ENCODE measurements at regions not wholly inside any gene's neighbourhood (a gene's known extent, or its start where the extent isn't known, plus 50 kb on each side); places are given as distances from the start of the nearest gene placed in this dataset.
A peak's percentile ranks its signal among the peaks of the same experiment; 100 is the strongest.

GRCh38 chr18:77376043-77376732, 126.5 kb downstream of the GALR1 start:
- TF ChIP-seq EZH2 (IDR thresholded peaks at IDR 0.05; ENCODE audit: low read length, missing control alignments) (no peak), CTCF (conservative IDR thresholded peaks at IDR 0.05 in 1 of 2, IDR thresholded peaks at IDR 0.05 in 1 of 2; ENCODE audit: low read depth in 1 of 2, low read length in 2 of 2) (no peak)
- no peak overlapping the region for H3K4me3 ChIP-seq (replicated peaks in 1 of 4; ENCODE audit: control extremely low read depth in 1 of 4, insufficient read depth in 1 of 4, low read depth in 3 of 4, low read length in 4 of 4)
- no peaks in the 10 kb centered on the region for H3K9me3 ChIP-seq (ENCODE audit: control insufficient read depth, insufficient read depth, low read depth, low read length)
- no peak overlapping the region for H3K9ac ChIP-seq (ENCODE audit: insufficient read depth, low read length)
- DNase-seq (ENCODE audit: low read depth in 2 of 2), result peak in 1 of 2 donors; percentile 8
- no peaks in the 10 kb centered on the region for H3K27me3 ChIP-seq (ENCODE audit: control insufficient read depth, insufficient read depth, low read length)
- H4K20me1 ChIP-seq (ENCODE audit: control insufficient read depth, extremely low read depth, insufficient read depth, low read length), result no peaks in the 10 kb centered on the region
- no peaks in the 10 kb centered on the region for H3K36me3 ChIP-seq (ENCODE audit: control insufficient read depth, insufficient read depth, low read length)
- H3K4me2 ChIP-seq (ENCODE audit: extremely low read depth, insufficient read depth, low read length), result no peak overlapping the region
- H3K27ac ChIP-seq (ENCODE audit: insufficient read depth, low read length), result no peak overlapping the region
- H3K4me1 ChIP-seq (ENCODE audit: control insufficient read depth, extremely low read depth, insufficient read depth, low read length), result no peaks in the 10 kb centered on the region
- no peak overlapping the region for H2AFZ ChIP-seq (ENCODE audit: low read length)
- H3K79me2 ChIP-seq (ENCODE audit: control insufficient read depth, insufficient read depth, low read length), result no peaks in the 10 kb centered on the region

- H3K4me3 ChIP-seq (replicated peaks in 1 of 4; ENCODE audit: control extremely low read depth in 1 of 4, insufficient read depth in 1 of 4, low read depth in 3 of 4, low read length in 4 of 4), result no peak overlapping the region
- H3K9ac ChIP-seq (ENCODE audit: insufficient read depth, low read length), result no peak overlapping the region
- no peak overlapping the region for H3K27ac ChIP-seq (ENCODE audit: insufficient read depth, low read length)
- no peaks in the 10 kb centered on the region for H3K9me3 ChIP-seq (ENCODE audit: control insufficient read depth, insufficient read depth, low read depth, low read length)
- no peaks in the 10 kb centered on the region for H3K27me3 ChIP-seq (ENCODE audit: control insufficient read depth, insufficient read depth, low read length)
- no peaks in the 10 kb centered on the region for H3K79me2 ChIP-seq (ENCODE audit: control insufficient read depth, insufficient read depth, low read length)
- no peaks in the 10 kb centered on the region for H4K20me1 ChIP-seq (ENCODE audit: control insufficient read depth, extremely low read depth, insufficient read depth, low read length)
- H2AFZ ChIP-seq (ENCODE audit: low read length), result no peak overlapping the region
- TF ChIP-seq EZH2 (IDR thresholded peaks at IDR 0.05; ENCODE audit: low read length, missing control alignments) (no peak), CTCF (conservative IDR thresholded peaks at IDR 0.05 in 1 of 2, IDR thresholded peaks at IDR 0.05 in 1 of 2; ENCODE audit: low read depth in 1 of 2, low read length in 2 of 2) (no peak)
- no peak overlapping the region for H3K4me2 ChIP-seq (ENCODE audit: extremely low read depth, insufficient read depth, low read length)
- no peaks in the 10 kb centered on the region for H3K4me1 ChIP-seq (ENCODE audit: control insufficient read depth, extremely low read depth, insufficient read depth, low read length)
- no peak for DNase-seq (ENCODE audit: low read depth in 2 of 2)
- no peaks in the 10 kb centered on the region for H3K36me3 ChIP-seq (ENCODE audit: control insufficient read depth, insufficient read depth, low read length)
These were observed 127.1 kb downstream of the GALR1 start for GRCh38 chr18:77376733-77377094.

GRCh38 chr18:77377813-77378212, 128.2 kb downstream of the GALR1 start:
- H3K9me3 ChIP-seq (ENCODE audit: control insufficient read depth, insufficient read depth, low read depth, low read length), result no peaks in the 10 kb centered on the region
- H3K4me2 ChIP-seq (ENCODE audit: extremely low read depth, insufficient read depth, low read length), result no peak overlapping the region
- no peaks in the 10 kb centered on the region for H3K4me1 ChIP-seq (ENCODE audit: control insufficient read depth, extremely low read depth, insufficient read depth, low read length)
- no peak overlapping the region for H3K4me3 ChIP-seq (replicated peaks in 1 of 4; ENCODE audit: control extremely low read depth in 1 of 4, insufficient read depth in 1 of 4, low read depth in 3 of 4, low read length in 4 of 4)
- H3K36me3 ChIP-seq (ENCODE audit: control insufficient read depth, insufficient read depth, low read length), result no peaks in the 10 kb centered on the region
- no peak overlapping the region for H3K27ac ChIP-seq (ENCODE audit: insufficient read depth, low read length)
- H4K20me1 ChIP-seq (ENCODE audit: control insufficient read depth, extremely low read depth, insufficient read depth, low read length), result no peaks in the 10 kb centered on the region
- H3K9ac ChIP-seq (ENCODE audit: insufficient read depth, low read length), result no peak overlapping the region
- H3K79me2 ChIP-seq (ENCODE audit: control insufficient read depth, insufficient read depth, low read length), result no peaks in the 10 kb centered on the region
- H2AFZ ChIP-seq (ENCODE audit: low read length), result no peak overlapping the region
- H3K27me3 ChIP-seq (ENCODE audit: control insufficient read depth, insufficient read depth, low read length), result no peaks in the 10 kb centered on the region
- TF ChIP-seq EZH2 (IDR thresholded peaks at IDR 0.05; ENCODE audit: low read length, missing control alignments) (no peak), CTCF (conservative IDR thresholded peaks at IDR 0.05 in 1 of 2, IDR thresholded peaks at IDR 0.05 in 1 of 2; ENCODE audit: low read depth in 1 of 2, low read length in 2 of 2) (no peak)
- no peak for DNase-seq (ENCODE audit: low read depth in 2 of 2)

Measured in fibroblast of lung (primary cell).